GM10248 (cell line): ENCODE measurements at regions not wholly inside any gene's neighbourhood (a gene's known extent, or its start where the extent isn't known, plus 50 kb on each side); places are given as distances from the start of the nearest gene placed in this dataset.

Experiments
- CTCF ChIA-PET: fragments of 300-600 bp; sonication (Branson Sonifier 250); formaldehyde crosslinking; extraction: SDS; loops from one replicate; lab custom pipeline; 2021; ENCODE audit warnings: antibody characterized with exemption; lab: Yijun Ruan, JAX
- POLR2A ChIA-PET: fragments of 350-650 bp; sonication (Branson Sonifier 250); formaldehyde crosslinking; extraction: SDS; loops from one replicate; lab custom pipeline; 2020; ENCODE audit warnings: antibody characterized with exemption; lab: Yijun Ruan, JAX
- DNase-seq: peaks from one replicate; pipeline ENCODE4 v3.0.0; 2012; ENCODE audit errors: extremely low spot score
- TF ChIP-seq, protein P1 (sequence below): IDR thresholded peaks from 2 replicates; pipeline ENCODE4 v1.5.1; 2012; ENCODE audit warnings: mild to moderate bottlenecking, low read depth; ENCODE audit errors: extremely low read depth, missing control alignments, control extremely low read depth

DNA sequence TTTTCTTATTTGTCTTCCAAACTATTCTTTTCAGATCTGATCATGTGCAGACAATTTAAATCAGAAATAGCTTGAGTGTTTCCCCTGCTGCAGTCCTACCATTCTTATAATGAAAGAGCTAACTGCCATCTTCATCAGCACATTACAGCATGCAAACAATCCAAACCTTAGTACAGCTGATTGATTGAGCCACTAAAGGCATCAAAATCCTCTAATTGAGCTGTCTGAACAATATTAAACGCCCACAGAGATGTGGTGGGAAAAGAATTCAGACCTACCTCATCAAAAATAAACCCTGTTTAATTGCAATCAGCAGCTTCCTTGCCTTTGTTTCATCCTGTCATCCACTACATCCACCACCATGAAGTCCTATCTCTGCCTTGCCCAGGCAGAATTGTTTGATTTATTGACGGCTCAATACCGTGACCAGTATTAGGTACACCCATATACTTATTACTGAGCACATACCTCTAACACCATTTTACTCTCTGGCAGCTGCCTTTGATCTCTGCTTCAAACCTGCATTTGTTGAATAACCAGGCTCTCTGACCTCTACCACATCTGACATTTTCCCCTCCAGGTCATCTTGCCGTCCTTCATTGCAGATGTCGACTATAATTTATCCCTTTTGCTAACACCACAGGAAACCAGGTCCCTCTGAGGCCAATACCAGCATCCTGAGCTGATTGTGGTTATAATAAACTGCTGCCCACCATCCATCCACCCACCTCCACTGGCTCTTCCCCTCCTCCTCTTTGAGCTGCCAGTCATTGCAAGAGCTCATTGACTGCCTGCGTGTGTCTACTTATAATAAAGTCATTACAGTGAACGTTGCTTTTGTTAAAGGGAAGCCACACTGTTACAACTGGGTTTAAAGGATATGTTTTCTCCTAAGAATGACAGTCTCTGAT lies 78.5 kb downstream of the RBM43 start:
- ChIA-PET POLR2A (no interaction called here), CTCF (interaction anchor here (0.9 kb wide), 1 partner anchor 10 kb away, joined by 3 read pairs; no protein-coding TSS in a partner anchor)
- TF ChIP-seq, protein P1, sequence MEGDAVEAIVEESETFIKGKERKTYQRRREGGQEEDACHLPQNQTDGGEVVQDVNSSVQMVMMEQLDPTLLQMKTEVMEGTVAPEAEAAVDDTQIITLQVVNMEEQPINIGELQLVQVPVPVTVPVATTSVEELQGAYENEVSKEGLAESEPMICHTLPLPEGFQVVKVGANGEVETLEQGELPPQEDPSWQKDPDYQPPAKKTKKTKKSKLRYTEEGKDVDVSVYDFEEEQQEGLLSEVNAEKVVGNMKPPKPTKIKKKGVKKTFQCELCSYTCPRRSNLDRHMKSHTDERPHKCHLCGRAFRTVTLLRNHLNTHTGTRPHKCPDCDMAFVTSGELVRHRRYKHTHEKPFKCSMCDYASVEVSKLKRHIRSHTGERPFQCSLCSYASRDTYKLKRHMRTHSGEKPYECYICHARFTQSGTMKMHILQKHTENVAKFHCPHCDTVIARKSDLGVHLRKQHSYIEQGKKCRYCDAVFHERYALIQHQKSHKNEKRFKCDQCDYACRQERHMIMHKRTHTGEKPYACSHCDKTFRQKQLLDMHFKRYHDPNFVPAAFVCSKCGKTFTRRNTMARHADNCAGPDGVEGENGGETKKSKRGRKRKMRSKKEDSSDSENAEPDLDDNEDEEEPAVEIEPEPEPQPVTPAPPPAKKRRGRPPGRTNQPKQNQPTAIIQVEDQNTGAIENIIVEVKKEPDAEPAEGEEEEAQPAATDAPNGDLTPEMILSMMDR = no peak
- DNase-seq = no peak

DNA sequence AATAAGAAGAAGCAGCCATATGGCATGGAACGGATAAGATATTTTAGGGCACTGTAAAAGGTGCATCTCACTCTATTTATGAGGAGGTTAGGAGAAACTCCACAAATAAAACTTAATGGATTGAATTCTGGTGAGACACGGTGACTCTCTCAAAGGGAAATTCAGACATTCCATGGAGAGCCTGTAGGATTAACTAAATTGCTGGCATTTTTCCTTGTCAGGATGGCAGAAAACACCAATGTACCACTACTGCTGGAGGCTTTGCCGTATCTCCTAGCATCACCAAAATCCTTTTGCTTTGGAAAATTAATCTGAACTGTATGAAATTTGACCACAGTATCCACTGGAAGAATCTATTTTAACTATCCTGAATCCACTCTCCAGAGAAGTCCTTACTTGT lies 79.3 kb downstream of the RBM43 start:
- ChIA-PET CTCF (no interaction called here), POLR2A (no interaction called here)
- no peak for DNase-seq
- TF ChIP-seq, protein P1 = no peak

DNA sequence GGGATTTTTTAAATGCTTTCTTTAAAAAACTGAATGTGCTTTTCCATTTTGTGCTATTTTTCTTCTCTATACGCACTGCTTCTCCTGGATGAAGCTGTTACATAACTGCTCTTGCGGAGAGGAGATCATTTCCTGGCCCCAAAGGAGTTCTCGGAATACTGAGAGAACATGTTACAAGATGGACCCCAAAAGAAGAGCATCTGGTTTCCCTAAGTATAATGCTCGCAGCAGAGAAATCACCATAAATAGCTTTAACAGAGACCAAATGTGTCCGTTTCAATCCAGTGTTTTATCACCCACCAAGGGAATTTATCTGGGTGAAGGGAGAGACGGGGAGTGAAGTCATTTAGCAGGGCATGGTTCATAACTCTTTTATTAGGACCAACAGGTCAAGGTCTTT lies 80.1 kb downstream of the RBM43 start:
- DNase-seq = no peak
- TF ChIP-seq, protein P1 = no peak
- CTCF ChIA-PET = no interaction called here
- POLR2A ChIA-PET = no interaction called here

DNA sequence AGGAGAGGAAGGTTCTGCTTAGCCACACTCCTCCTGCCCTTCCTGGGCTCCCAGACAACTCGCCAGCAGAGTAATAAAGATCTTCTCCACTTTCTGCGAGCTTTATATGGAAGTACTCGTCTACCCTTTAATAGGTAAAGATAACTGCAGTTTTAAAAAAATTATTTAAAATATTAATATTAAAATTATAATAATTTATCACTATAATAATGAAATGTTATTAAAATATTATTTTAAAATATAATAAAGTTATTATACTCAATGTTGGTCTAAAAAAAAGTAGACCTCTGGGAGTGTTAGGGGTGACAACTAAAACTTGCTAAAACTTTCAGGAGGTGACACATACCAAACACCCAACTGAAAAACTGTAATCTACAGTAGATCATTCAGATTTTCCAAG lies 81.5 kb downstream of the RBM43 start:
- TF ChIP-seq, protein P1 = no peak
- DNase-seq = no peak
- ChIA-PET CTCF (interaction anchor here (1.4 kb wide), 1 partner anchor 9 kb away, joined by 3 read pairs; no protein-coding TSS in a partner anchor), POLR2A (no interaction called here)

DNA sequence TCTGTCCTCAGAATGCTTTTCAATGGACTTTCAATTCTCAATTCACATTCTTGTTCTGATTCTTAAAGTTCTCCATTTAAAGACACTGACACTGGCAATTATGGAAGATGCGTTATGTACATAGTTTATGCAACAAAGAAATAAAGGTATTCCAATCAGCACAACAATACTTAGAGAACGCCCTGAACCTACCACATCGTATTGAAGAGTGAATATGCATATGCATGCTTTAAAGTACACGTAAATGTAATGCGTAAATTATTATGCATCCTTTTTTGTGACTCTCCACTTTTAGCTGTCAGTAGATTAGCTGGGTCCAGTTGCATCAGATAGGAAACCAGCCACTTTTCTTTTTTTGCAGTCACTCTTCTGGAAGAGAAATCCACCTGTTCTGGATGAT lies 83.5 kb downstream of the RBM43 start:
- POLR2A ChIA-PET = no interaction called here
- CTCF ChIA-PET = no interaction called here
- no peak for DNase-seq
- TF ChIP-seq, protein P1 = no peak

DNA sequence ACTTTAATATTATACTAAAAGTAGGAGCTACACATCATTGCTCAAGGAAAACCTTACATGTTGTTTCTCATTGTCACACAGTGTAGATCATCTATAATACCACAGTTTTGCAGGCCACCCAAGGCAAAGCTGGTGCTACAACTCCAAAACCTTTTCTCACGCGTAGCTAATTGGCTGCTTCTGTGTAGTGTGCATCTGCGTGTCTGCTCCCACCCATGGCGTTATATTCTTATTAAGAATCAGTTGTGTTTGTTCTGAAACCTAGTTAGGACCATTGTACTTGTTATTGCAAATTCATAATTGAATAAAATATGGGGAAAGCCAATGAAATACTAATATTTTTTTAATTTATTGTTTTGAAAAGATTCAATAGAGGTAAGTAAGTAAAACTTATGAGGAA lies 83.9 kb downstream of the RBM43 start:
- CTCF ChIA-PET = no interaction called here
- TF ChIP-seq, protein P1 = no peak
- POLR2A ChIA-PET = no interaction called here
- DNase-seq = no peak
